Activated CD4-positive, CD25-positive, alpha-beta regulatory T cell treated with anti-CD3 and anti-CD28 coated beads, Interleukin-2, amount 50 U/mL, for 72 hours (primary cell): ENCODE measurements at regions not wholly inside any gene's neighbourhood (a gene's known extent, or its start where the extent isn't known, plus 50 kb on each side); places are given as distances from the start of the nearest gene placed in this dataset.

Experiments
- DNase-seq: peaks from one replicate; pipeline ENCODE4 v3.0.0; 2021

DNA sequence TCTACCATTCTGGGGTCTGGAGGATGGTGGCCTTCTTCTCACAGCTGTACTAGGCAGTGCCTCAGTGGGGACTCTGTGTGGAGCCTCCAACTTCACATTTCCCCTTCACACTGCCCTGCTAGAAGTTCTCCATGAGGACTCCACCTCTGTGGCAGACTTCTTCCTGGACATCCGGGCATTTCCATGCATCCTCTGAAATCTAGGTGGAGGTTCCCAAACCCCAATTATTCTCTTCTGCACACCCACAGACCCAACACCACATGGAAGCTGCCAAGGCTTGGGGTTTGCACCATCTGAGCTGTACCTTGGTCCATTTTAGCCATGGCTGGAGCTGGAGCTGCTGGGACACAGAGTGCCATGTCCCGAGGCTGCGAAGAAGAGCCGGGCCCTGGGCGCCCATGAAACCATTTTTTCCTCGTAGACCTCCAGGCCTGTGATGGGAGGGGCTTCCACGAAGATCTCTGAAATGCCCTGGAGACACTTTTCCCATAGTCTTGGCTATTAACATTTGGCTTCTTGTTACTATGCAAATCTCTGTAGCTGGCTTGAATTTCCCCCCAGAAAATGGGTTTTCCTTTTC lies 170.5 kb downstream of the FOXD2 start:
- no peak for DNase-seq

DNA sequence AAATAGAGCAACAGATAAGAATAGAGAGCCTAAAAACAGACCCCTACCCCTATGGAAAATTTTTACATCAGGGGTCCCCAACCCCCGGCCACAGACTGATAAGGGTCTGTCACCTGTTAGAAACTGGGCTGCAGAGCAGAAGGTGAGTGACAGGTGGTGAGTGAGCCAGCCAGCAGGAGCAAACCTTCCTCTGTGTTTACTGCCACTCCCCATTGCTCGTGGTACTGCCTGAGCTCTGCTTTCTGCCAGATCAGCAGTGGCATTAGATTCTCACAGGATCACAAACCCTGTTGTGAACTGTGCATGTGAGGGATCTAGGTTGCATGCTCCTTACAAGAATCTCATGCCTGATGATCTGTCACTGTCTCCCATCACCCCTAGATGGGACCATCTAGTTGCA lies 174.1 kb downstream of the FOXD2 start:
- DNase-seq = no peak

DNA sequence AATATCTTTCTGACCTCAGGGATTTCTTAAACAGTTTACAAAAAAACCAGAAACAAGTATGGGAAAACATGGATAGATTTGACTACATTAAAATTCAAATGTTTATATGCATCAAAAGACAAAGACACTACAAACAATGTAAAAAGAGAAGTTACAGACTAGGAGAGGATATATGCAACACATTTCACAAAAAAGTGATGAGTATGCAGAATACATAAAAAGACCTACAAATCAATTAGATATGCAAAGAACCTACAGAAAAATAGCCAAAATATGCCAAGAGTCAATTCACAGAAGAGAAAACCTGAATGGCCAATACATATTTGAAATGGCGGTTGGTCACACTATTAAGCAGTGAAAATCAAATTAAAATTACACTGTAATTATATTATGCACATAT lies 175.0 kb downstream of the FOXD2 start:
- DNase-seq = no peak

DNA sequence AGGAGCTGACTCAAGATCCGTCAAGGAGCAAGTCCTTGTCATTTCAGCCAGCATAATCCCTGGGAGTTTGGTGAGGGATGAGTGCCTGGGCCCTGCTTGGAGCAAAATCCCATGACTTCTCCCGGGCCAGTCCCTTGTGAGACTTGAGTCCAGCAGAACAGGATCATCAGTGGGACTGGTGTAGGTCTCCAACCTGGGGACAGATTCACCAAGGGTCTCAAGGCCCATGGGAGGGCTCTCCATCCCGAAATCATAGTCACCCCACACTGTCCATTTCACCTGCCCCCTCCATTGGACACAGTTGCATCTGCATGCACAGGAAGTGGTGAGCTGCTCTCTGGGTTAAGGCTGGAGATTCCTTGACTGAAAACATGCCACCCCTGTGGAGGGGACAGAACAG lies 178.2 kb downstream of the FOXD2 start:
- no peak for DNase-seq

DNA sequence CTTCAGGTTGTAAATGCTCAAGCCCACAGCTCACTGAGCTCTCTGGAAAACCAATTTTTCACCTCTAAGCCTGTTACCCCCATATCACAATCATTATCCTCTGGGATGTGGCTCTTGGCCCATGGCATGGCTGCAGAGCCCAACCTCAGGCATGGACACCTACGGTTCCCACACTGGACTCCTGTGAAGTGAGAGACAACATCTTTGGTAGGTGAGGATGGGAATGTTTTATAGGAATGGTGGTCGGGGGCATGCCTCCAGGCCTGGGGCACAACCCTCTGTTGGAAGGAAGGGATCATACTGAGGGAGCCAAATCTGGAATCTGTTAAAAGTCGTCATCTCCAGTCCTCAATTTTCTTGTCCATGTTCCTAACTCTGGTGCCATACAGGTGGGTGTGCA lies 179.1 kb downstream of the FOXD2 start:
- no peak for DNase-seq

DNA sequence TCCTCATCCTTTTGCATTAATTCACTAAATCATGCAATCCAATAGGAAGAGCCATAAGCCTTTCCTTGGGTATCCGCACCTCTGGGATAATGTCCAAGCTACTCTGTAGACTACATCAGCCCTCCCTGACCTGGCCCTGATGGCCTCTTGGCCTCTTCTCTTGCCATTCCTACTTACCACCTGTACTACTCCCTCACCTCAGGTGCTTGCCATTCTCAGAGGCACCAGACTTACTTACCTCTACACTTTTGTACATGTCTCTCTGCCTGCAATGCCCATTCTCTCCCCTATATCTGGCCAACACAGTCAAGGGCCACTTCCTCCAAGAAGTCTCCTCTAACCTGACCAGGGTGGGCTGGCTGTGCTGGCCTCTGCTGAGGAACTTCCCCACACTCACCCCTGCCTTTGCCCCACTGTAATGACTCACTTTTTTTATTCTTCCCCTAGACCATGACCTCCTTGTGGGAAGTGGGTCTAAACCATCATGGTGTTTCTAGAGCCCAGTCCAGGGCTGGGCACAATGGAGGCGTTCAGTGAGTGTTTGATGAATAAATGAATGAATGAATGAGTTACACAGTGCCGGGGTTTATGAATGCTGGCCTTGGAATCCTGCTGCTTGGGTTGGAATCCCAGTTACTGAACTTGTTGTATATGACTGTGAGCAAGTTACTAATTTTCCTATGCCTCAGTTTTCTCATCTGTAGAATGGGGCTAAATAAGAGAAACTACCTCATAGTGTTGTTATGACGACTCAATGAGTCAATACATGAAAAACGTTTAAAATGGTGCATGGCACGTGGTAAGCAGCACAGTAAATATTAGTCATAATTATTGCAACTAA lies 179.8 kb downstream of the FOXD2 start:
- DNase-seq = no peak

DNA sequence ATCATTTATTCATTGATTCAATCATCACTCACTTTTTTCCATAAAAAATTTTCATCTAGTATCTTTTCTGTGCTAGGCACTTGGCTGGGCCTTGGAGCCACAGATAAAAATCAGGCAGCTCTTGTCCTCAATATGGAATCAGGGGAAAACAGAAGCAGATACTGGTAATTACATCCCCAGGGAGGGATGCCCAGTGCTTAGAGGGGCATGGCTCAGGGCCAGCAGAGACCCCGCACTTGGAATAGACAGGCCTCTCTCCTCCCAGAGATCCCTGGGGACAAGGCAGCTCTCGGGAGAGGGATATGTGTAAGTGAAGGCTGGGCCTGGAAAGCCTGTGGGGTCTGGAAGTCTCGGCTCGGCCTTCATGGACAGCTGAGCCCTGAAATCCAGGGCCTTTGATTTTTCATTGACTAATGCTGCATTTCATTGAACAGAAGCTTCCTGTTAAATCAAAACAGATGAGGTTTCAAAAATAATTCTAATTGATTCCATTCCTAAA lies 180.4 kb downstream of the FOXD2 start:
- no peak for DNase-seq

DNA sequence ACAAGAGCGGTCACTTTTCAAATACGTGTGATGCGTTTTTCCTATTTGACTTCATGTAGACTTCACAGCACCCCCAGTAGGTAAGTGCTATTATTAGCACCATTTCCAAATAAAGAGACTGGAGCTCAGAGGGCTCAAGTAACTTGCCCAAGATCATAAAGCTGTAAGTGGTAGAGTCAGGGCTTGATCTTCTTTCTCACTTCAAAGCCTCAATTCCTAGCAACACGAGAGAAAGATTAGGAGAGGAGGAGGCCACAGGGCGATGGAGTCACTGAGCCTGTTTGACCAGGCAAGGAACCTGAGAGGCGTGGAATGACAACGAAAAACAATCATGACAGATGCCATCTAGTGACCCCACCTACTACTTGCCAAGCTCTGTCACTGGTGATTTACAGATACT lies 181.0 kb downstream of the FOXD2 start:
- no peak for DNase-seq

DNA sequence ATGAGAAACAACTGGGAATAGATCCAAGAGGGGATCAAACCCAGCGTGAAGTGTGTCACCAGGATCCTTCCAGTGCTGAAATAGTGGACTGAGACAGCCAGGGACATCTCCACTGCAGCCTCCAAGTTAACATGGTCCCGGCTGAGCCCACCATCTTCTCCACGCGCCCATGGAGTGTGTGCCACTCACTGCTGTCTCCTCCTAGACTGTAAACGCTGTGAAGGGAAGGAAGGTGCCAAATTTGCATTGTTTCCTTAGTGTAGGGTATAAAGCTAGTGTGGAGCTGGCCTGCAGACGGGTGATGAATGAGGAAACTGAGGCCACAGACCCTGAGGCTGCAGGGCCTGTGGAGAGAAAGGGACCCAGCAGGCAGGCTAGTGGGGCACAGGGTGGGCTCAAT lies 183.6 kb downstream of the FOXD2 start:
- DNase-seq = no peak

DNA sequence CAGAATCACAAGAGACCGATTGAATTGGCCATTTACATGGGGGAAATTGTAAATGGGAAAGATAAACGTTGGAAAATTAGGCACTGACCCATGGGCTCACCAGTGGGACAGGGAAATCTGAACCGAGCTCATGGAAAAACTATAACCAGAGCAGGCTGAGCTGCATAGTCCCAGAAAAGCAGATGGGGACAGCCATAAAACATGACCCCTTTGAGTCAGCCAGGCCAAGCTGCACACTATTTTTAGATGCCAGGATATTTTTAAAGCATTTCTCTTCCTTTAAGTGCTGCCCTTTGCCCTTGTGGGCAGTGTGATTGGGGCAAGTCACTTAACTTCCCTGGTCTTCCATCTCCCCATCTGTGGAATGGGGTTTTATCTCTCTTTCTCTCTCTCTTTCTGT lies 184.1 kb downstream of the FOXD2 start:
- no peak for DNase-seq

DNA sequence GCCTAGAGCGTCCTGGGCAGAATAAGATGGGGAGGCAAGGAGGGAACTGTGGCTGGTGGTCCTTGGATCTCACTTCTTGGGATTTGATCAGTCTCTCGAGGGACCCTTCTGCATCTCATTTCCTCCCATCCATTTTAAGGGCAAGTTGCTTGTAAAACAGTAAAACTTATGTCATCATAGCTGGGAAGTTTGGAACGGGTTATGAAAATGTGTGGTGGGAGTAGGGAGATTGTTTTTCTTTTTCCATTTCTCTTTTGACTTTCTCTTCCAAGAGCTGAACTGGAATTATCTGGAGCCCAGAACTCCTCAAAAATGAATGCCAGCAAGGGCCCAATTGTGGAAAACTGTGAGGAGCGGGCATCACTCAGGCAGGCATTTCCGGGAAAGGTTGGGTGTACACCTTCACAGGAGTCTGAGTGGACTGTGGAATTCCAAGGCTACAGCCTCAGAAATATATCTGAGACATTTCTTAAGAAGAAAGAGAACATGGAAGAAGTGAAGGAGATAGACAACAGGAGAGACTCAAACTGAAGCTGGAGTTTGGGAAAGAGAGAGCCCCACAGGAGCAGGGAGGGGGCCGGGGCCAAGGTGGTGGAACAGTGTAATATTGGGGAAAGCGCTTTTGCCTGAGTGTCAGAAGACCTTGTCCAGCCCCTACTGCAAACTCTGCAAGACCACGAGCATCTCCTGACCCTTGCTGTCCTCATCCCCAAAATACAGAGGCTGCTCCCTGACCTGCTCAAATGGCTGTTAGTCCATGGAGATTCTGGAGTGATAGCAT lies 185.1 kb downstream of the FOXD2 start:
- DNase-seq = no peak

DNA sequence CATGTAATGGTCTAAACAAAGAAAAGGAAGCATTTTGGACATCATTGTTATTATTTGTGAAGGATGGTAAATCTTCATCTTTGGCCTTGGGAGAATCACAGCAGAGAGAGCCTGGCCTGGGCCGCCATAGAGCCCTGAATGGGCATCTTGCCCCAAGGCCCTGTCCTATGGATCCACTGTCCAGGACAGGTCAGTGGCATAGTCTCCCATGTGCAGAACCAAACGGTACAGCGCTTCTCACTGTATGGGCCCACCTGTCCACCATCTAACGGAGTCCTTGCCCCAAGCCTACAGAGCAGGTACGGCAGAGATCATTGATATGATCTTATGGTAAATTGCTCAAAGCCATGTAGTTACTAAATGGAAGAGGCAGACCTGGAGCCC lies 185.7 kb downstream of the FOXD2 start:
- DNase-seq = no peak

DNA sequence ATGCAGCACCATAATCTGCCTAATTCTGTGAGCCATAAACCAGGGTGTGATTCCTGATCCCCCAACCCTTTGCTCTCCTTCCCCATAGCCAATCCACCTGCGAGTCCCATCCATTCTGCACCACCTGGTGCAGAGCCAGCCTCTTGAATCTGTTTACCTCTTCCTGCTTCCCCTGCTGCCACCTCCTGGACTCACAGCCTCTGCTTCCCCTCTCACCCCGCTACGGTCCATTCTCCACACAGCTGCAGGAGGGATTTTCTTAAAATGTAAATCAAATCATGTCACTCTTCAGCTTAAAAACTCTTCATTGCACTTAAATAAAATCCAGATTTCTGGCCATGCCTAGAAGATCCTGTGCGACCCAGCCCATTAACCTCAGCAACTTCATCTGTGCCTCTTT lies 186.7 kb downstream of the FOXD2 start:
- DNase-seq = no peak

DNA sequence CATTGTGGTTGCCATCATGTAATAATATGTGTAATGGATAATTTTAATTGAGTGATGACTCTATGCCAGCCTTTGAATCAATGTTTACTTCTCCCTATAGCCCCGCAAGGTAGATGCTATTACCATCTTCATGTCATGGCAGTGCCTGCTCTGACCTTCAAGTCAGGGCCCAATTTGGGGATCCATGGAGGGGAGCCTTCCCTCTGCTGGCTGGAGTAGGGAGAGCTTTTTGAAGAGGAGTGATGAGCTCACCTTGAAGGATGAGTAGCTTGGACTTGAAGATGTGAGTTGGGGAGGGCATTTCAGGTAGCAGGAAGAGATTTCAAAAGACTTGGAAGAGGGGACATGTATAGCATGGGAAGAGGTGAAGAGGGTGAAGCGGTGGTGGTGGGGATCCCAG lies 189.2 kb downstream of the FOXD2 start:
- DNase-seq = no peak

DNA sequence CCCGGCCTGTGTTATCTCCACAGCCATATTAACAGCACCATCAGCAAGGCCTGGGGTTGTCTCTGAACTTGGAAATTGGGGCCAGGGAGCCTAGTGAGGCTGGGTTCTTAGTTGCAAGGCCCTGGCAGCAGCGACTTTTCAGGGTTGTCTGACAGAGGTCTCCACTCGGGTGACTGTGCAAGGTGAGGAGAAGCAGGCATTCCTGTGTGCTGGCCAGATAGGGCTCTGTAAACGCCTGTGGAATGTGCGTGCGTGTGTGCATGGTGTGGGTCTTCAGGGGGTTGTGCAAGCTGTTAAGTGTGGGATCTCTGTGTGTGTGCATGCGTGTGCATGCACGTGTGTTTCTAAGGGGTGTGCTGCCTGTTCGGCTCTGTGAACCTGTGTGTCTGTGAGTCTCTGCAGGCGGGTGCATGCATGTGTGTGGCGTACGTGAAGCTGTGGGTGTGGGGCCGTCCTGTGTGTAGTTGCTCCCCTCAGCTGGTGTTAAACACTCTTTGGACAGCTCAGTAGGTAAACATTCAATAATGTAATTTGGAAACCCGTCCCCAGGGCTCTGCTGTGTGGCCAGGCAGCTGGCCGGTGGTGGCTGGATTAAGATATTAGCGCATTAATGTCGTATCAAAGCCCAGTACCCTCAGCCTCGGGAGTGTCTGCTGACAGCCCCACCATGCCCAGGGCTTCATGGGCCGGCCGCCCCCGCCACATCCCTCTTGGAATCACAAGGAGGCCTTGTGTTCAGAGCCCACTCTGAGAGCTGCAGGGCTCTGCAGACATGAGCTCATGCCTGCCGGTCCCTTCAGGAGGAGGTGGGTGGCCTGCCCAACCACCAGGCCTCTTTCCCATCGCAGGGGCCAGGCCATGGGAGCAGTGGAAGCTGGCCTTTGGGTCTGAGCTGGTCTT lies 189.9 kb downstream of the FOXD2 start:
- DNase-seq = no peak

DNA sequence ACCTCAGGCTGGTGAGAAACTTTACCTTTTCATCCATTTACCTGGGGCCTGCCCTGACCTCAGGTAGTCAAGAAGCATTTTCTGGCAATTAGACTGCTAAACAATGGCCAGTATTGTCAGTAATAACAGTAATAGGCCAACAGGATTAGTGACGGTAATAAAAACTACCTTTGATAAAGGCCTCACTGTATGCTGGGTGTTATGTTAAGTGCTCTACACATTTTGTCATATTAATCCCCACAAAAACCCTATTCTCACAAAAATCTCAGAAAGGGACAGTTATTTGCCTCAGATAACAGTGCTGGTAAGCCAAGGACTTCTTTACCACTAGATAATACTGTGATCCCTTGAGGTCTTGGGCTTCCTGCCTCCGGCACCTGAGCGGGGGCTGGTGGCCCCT lies 191.4 kb downstream of the FOXD2 start:
- DNase-seq = no peak

DNA sequence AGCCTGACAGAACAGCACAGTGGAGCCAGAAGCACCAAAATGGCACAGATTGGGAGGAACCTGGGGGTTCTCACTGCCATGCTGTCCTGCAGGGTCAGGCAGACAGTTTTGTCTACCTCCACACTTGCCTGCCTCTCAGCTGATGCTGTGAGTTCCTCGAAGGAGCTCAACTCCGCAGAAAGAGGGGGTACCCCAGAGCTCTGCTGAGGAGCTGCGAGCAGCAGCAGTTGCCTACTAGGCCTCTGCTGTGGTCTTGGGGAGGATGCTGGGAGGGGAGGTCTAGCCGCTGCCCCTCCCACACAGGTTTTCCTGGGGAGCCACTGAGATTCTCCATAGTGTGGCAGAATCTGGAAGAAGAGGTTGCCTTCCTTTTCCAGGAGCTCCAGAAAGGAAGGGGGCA lies 192.5 kb downstream of the FOXD2 start:
- DNase-seq = no peak

DNA sequence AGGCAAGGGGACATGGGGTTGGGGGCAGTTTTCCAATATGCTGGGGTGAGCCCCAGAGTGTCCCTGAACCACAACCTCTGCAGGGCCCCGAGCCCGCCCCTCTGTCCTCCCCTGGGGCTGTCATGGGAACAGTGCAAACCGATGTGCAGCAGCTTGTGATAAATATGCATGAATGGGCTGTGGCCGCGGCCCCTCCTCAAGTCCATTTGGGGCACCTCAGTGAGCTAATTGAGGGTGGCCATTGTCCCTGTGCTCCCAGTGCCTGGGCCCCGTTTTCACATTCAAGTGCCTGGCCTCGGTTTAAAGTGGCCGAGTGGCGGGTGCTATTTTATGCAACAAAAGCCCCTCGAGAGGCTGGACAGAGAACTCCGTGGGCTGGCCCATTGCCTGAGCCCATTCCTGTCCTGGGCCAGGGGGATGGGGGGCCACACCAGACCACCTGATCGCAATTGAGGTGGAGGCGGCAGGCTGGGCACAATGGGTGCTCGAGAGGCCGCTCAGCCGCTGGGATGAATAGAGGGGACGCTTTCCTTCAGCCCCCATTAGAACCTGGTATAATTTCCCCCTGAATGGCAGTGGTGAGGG lies 193.7 kb downstream of the FOXD2 start:
- DNase-seq = no peak

DNA sequence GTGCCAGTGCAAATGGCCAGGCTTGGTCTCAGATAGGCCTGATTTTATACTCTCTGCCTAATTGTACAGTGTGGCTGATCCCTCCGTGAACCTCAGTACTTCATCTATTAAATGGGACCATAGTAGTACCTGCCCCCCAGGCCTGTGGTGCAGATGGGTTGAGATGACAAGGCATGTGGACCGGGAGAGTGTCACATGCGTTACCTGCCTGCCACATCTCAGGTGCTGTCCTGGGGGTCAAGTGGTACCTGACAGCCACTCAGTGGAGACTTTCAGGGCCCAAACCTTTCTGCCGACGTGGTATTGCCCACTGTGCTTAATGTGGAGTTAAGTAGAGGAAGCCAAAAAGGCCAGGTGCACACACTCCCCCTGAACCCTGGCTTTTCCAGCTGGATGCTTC lies 197.3 kb downstream of the FOXD2 start:
- no peak for DNase-seq

DNA sequence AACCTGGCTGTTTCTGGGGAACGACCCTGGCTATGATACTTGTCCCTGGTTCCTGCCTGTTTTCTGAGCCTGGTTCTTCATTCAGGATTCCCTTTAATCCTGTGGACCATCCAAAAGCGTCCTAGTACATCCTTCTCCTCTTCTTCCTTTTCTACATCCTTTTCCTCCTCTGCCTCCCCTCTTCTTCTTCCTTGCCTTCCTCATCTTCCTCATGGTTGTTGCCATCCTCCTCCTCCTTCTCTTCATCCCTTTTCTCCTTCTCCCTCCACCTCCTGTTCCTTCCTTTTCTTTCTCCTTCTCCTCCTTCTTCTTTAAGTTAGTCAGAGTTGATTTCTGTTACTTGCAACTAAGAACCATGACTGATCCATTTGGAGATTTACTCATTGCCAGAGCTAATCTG lies 197.8 kb downstream of the FOXD2 start:
- no peak for DNase-seq

DNA sequence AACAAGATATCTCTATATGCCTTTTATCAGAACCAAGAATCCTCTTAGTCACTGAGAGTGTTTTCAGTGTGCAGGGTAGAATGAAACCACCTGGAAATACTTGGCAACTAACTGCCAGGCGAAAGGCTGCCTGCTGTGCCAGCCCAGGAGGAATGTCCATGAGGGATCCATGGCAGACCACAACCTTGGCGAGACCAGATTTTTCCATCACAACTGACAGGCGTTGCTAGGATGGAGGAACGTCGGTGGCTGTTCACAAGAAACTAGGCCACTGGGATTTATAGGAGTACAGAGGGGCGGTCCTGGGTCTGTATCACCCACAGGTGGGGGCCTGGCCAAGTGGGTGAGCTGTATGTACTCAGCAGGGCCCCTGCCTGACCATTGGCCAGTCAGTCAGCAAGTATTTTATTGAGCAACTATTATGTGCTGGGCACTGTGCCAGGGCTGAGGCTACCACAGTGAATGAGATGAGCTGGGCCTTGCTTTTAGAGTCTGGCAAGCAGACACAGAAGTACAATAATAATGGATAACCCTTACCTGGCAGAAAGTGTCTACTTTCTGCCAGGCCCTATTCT lies 199.4 kb downstream of the FOXD2 start:
- DNase-seq = no peak

DNA sequence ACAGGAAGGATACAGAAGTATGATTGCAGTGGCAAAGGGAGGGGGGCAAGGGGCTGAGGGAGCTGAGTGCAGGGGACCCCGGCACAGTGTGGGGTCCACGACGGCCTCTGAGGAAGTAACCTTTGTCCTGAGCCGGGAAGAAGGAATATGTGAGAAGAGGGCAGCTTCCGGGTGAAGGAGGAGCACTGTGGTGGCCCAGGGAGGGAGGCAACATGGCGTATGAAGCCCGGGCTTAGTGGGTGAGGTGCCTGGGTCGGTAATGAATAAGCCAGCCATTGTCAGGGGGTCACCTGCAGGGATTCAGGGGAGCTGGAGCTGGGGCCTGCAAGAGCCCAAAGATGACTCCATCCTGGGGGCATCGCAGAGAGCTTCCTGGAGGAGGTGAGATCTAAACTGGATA lies 200.4 kb downstream of the FOXD2 start:
- DNase-seq = no peak
